ENCODE measurements at regions not wholly inside any gene's neighbourhood (a gene's known extent, or its start where the extent isn't known, plus 50 kb on each side); places are given as distances from the start of the nearest gene placed in this dataset.

DNA sequence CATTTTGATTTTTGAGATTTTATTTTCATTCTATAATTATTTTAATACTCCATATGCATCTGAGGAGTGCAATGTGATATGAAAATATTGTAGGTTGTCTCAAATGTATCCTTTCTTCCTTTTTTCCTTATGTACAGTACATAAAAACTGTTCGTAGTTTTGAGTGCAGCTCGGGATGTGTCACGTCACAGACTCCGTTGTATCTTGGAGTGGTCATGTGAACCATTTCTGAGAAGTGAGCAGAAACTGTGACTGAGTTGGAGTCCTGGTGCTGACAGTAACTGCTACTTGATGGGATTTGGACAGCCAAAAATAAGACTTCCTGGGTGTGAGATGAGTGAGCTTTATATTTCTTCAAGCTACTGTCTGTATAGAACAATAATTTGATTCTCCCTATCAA is 761.4 kb upstream of the MAN1A1 start:
- no peak overlapping the region for H3K4me3 ChIP-seq (ENCODE audit: low read depth, low read length)
- TF ChIP-seq, protein P1, sequence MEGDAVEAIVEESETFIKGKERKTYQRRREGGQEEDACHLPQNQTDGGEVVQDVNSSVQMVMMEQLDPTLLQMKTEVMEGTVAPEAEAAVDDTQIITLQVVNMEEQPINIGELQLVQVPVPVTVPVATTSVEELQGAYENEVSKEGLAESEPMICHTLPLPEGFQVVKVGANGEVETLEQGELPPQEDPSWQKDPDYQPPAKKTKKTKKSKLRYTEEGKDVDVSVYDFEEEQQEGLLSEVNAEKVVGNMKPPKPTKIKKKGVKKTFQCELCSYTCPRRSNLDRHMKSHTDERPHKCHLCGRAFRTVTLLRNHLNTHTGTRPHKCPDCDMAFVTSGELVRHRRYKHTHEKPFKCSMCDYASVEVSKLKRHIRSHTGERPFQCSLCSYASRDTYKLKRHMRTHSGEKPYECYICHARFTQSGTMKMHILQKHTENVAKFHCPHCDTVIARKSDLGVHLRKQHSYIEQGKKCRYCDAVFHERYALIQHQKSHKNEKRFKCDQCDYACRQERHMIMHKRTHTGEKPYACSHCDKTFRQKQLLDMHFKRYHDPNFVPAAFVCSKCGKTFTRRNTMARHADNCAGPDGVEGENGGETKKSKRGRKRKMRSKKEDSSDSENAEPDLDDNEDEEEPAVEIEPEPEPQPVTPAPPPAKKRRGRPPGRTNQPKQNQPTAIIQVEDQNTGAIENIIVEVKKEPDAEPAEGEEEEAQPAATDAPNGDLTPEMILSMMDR (IDR thresholded peaks at IDR 0.05; ENCODE audit: control insufficient read depth, extremely low read depth, insufficient read depth): no peak
- DNase-seq (ENCODE audit: low read depth): no peak

DNA sequence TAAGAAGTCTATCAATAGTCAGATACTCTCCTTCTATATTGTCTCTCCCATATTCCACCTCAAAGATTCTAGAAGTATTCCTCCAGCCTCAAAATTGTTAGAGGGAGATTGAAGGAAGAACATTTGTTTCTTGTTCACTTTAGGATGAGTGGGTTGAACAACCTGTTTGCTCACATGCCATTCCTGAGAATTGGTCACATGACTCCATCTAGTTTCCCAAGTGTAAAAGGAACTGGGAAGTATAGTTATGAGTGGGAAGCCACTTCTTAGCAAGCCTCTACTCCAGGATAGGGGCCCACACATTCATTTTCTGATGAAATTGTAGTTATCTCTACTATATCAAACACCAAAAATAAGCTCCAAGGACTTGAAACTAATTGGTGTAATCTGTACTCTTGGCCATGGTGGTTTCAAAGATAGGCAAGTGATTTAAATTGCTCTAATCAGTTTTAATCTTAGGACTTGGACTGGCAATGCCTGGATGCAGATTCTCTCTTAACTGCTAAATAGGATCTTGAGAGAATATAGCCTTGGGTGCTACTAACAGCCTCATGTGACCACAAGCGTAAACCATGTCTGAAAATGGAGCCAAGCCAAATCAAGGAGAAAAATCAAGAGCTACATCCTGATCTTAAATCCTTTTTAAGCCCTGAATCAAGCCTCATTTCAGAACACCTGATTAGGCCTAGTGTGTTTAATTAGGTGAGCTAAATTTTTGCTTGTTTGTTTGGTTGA is 758.7 kb upstream of the MAN1A1 start:
- no peak overlapping the region for H3K4me3 ChIP-seq (ENCODE audit: low read depth, low read length)
- no peak for DNase-seq (ENCODE audit: low read depth)
- TF ChIP-seq, protein P1 (IDR thresholded peaks at IDR 0.05; ENCODE audit: control insufficient read depth, extremely low read depth, insufficient read depth): no peak

DNA sequence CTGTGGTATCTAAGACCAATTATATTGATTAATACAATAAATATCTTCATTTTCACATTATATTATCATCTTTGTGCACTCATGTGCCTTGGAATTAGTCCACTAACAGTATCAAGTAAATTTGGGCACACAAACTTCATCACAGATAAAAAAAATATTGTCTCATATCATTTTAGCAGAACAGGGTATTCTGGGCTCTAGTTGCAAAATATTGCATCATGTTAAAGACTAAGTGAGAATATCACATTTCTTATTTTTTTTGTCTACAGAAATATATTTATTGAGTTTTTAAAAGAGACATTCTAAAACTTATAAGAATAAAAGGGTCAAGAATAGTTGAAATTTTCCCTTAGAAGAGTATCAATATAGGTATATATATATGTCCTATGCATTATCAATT is 754.1 kb upstream of the MAN1A1 start:
- no peak overlapping the region for H3K4me3 ChIP-seq (ENCODE audit: low read depth, low read length)
- no peak for DNase-seq (ENCODE audit: low read depth)
- TF ChIP-seq, protein P1 (IDR thresholded peaks at IDR 0.05; ENCODE audit: control insufficient read depth, extremely low read depth, insufficient read depth): no peak

DNA sequence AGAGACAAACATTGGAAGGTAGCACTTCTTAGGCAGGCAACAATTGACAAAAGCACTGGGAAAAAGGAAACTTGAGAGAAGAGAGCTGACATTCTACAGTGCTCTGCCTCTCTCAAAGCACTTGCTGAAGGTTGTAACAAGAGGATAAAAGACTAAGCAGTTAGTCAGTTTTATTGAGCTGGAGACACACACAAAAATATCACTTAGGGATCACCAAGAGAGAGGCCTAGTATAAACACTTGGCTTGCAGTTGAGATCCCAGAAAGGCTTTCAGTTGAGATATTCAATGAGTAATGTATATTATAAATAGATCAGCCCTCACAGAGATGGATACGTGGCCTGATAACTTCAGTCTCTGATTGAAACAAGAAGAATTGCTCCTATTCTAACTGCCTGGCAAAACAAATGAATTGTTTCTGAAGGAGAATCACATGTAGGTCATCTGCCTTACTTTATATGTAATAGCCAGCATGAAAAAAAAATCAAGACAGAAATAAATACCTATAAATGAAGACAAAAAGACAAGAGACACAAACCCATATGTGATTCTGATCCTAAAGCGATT is 747.2 kb upstream of the MAN1A1 start:
- TF ChIP-seq, protein P1 (IDR thresholded peaks at IDR 0.05; ENCODE audit: control insufficient read depth, extremely low read depth, insufficient read depth): no peak
- no peak for DNase-seq (ENCODE audit: low read depth)

DNA sequence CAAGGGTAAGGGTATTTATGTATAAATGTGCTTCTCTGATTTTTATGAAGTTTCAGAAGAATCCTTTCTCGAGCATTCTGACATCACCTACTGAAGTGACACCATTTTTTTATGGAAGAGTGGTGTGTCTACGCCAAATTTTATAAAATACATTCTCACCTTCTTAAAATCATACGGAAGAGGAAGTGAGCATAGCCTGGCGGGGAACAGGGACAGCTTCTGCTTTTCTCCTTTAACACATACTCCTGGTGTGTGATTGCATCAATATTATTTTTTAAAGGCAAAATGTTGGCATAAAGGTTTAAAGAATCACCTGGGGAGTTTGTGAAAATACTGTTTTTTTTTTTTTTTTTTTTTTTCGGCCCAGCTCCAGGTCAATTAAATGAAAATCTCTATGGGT is 733.6 kb upstream of the MAN1A1 start:
- no peak for DNase-seq (ENCODE audit: low read depth)
- no peak overlapping the region for H3K4me3 ChIP-seq (ENCODE audit: low read depth, low read length)

More for the DNA sequence above, 747.2 kb upstream of the MAN1A1 start:
- H3K4me3 ChIP-seq (ENCODE audit: low read depth, low read length): no peak overlapping the region

DNA sequence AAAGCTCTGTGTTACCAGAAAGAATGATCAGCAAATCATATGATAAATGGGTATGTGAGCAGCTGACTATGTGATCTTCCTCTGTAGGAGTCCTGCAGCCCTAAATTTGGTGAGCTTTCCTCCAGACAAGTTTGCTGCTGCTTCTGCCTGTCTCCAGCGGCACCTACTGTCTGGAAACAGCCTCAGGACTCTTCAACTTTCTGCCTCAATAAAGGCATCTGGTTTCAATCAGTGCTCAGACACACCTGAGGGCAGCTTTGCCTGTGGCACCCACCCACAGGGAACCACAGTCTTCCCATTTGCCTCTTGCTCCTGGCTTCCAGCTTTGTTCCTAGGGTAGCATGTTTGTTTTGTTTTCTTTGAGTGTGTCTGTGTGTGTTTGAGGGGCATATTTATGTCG is 727.9 kb upstream of the MAN1A1 start:
- no peak overlapping the region for H3K4me3 ChIP-seq (ENCODE audit: low read depth, low read length)
- TF ChIP-seq, protein P1 (IDR thresholded peaks at IDR 0.05; ENCODE audit: control insufficient read depth, extremely low read depth, insufficient read depth): peak; percentile 63
- peak; percentile 7 for DNase-seq (ENCODE audit: low read depth)

More for the DNA sequence above, 733.6 kb upstream of the MAN1A1 start:
- TF ChIP-seq, protein P1 (IDR thresholded peaks at IDR 0.05; ENCODE audit: control insufficient read depth, extremely low read depth, insufficient read depth): no peak

Data from LNCaP clone FGC (cell line).